IMR-90 (cell line): ENCODE measurements at regions not wholly inside any gene's neighbourhood (a gene's known extent, or its start where the extent isn't known, plus 50 kb on each side); places are given as distances from the start of the nearest gene placed in this dataset.

ENCODE experiments used
- ATAC-seq: fragments of 200-7000 bp; cut with Tn5 transposase; 2 replicates; pipeline ENCODE4 v1.9.1; 2020; ENCODE audit warnings: low read depth, mild to moderate bottlenecking, moderate library complexity
- BruUV-seq: library from RNA; stranded (reverse); fragments of 400-500 nt; replicated peaks from 2 replicates; lab custom pipeline; 2021; lab: Mats Ljungman, UMichigan
- CTCF ChIA-PET: fragments of 300-600 bp; formaldehyde crosslinking; extraction: SDS; loops from one replicate; lab custom pipeline; 2021; ENCODE audit warnings: antibody characterized with exemption; lab: Yijun Ruan, JAX
- POLR2A ChIA-PET: fragments of 300-600 bp; sonication (Branson Sonifier 250); formaldehyde crosslinking; loops from one replicate; lab custom pipeline; 2022; ENCODE audit warnings: antibody characterized with exemption; ENCODE audit not compliant: unreplicated experiment; lab: Charles Lee
- DNase-seq: peaks from one replicate; pipeline ENCODE4 v3.0.0; 2013
- H2AFZ ChIP-seq: replicated peaks from 2 replicates; pipeline ENCODE3; 2013; ENCODE audit warnings: low read length, mild to moderate bottlenecking; ENCODE audit not compliant: poor library complexity
- H2AK5ac ChIP-seq: 2 replicates; pipeline ENCODE4 v1.6.1; 2013; ENCODE audit warnings: low read depth, low read length, inconsistent platforms
- H2AK9ac ChIP-seq: replicated peaks from 2 replicates; pipeline ENCODE3; 2013; ENCODE audit warnings: mild to moderate bottlenecking, low read depth, low read length, moderate library complexity; ENCODE audit not compliant: poor library complexity
- H2BK120ac ChIP-seq: 2 replicates; pipeline ENCODE4 v1.6.1; 2013; ENCODE audit warnings: low read depth, low read length, inconsistent platforms
- H2BK15ac ChIP-seq: 3 replicates; pipeline ENCODE4 v1.6.1; 2013; ENCODE audit warnings: low read depth, low read length, inconsistent platforms
- H2BK20ac ChIP-seq: 2 replicates; pipeline ENCODE4 v1.6.1; 2013; ENCODE audit warnings: low read depth, mild to moderate bottlenecking, inconsistent platforms, low read length, moderate library complexity
- H2BK5ac ChIP-seq: 2 replicates; pipeline ENCODE4 v1.6.1; 2013; ENCODE audit warnings: mild to moderate bottlenecking, low read depth, low read length, inconsistent platforms; ENCODE audit not compliant: poor library complexity, severe bottlenecking
- H3K14ac ChIP-seq: replicated peaks from 2 replicates; pipeline ENCODE4 v1.6.1; 2013; ENCODE audit warnings: low read depth, low read length, inconsistent platforms
- H3K18ac ChIP-seq: 2 replicates; pipeline ENCODE4 v1.6.1; 2013; ENCODE audit warnings: low read depth, low read length, control low read depth
- H3K23ac ChIP-seq: 2 replicates; pipeline ENCODE4 v1.6.1; 2013; ENCODE audit warnings: low read depth, low read length, inconsistent platforms
- H3K27ac ChIP-seq: 2 replicates; pipeline ENCODE4 v1.5.1; 2013; ENCODE audit warnings: mild to moderate bottlenecking, control low read depth, low read length; ENCODE audit not compliant: insufficient read depth
- H3K27me3 ChIP-seq: 2 replicates; pipeline ENCODE4 v1.6.1; 2013; ENCODE audit warnings: low read length; ENCODE audit not compliant: control insufficient read depth, insufficient read depth
- H3K36me3 ChIP-seq: 2 replicates; pipeline ENCODE4 v1.6.1; 2013; ENCODE audit warnings: low read length, mixed read lengths; ENCODE audit not compliant: control insufficient read depth, insufficient read depth
- H3K4ac ChIP-seq: 2 replicates; pipeline ENCODE4 v1.6.1; 2013; ENCODE audit warnings: low read depth, low read length, inconsistent platforms
- H3K4me1 ChIP-seq: 2 replicates; pipeline ENCODE4 v1.6.1; 2013; ENCODE audit warnings: low read length, mixed read lengths; ENCODE audit not compliant: control insufficient read depth, insufficient read depth
- H3K4me2 ChIP-seq: 2 replicates; pipeline ENCODE4 v1.6.1; 2013; ENCODE audit warnings: low read depth, mild to moderate bottlenecking, control low read depth, low read length, moderate library complexity
- H3K4me3 ChIP-seq: 2 replicates; pipeline ENCODE4 v1.5.1; 2013; ENCODE audit warnings: low read depth, mild to moderate bottlenecking, control low read depth, low read length, moderate library complexity; ENCODE audit not compliant: insufficient read depth
- H3K56ac ChIP-seq: 2 replicates; pipeline ENCODE4 v1.6.1; 2013; ENCODE audit warnings: low read length, inconsistent platforms; ENCODE audit not compliant: insufficient read depth; ENCODE audit errors: extremely low read depth
- H3K79me1 ChIP-seq, 2 experiments: 2 replicates each; pipeline ENCODE4 v1.6.1; 2013; ENCODE audit warnings: low read length in 2 of 2, inconsistent platforms in 1 of 2, low read depth in 1 of 2
- H3K9ac ChIP-seq: 2 replicates; pipeline ENCODE4 v1.6.1; 2013; ENCODE audit warnings: low read depth, low read length, control low read depth
- H3K9me1 ChIP-seq: 2 replicates; pipeline ENCODE4 v1.6.1; 2013; ENCODE audit warnings: low read length, inconsistent platforms; ENCODE audit not compliant: insufficient read depth
- H3K9me3 ChIP-seq: 2 replicates; pipeline ENCODE4 v1.6.1; 2013; ENCODE audit warnings: low read length; ENCODE audit not compliant: control insufficient read depth, insufficient read depth
- H4K20me1 ChIP-seq: 2 replicates; pipeline ENCODE4 v1.6.1; 2013; ENCODE audit warnings: low read length, inconsistent platforms; ENCODE audit not compliant: insufficient read depth
- H4K5ac ChIP-seq: 2 replicates; pipeline ENCODE4 v1.6.1; 2013; ENCODE audit warnings: mild to moderate bottlenecking, low read depth, low read length, control low read depth
- H4K8ac ChIP-seq, 2 experiments: 2 replicates each; pipeline ENCODE4 v1.6.1; 2013; ENCODE audit warnings: low read depth in 2 of 2, low read length in 2 of 2, control low read depth in 1 of 2, inconsistent platforms in 1 of 2
- H4K91ac ChIP-seq: 2 replicates; pipeline ENCODE4 v1.6.1; 2013; ENCODE audit warnings: low read depth, low read length, inconsistent platforms; ENCODE audit not compliant: insufficient read depth
- BHLHE40 ChIP-seq: fragments of 150-350 bp; IDR thresholded peaks from 2 replicates; pipeline ENCODE4 v1.6.1; 2016; ENCODE audit warnings: mild to moderate bottlenecking, low read depth, low read length
- CEBPB ChIP-seq: IDR thresholded peaks from 2 replicates; pipeline ENCODE4 v1.6.1; 2012; ENCODE audit warnings: low read depth, low read length, improper control_type of control experiment
- CHD1 ChIP-seq: IDR thresholded peaks from 2 replicates; pipeline ENCODE4 v1.6.1; 2012; ENCODE audit warnings: low read depth, low read length, improper control_type of control experiment
- FOS ChIP-seq: fragments of 150-350 bp; IDR thresholded peaks from 2 replicates; pipeline ENCODE4 v1.6.1; 2016; ENCODE audit warnings: low read depth, low read length
- MAFK ChIP-seq: IDR thresholded peaks from 2 replicates; pipeline ENCODE4 v1.6.1; 2012; ENCODE audit warnings: low read depth, low read length, improper control_type of control experiment
- MAZ ChIP-seq: IDR thresholded peaks from 2 replicates; pipeline ENCODE4 v1.6.1; 2012; ENCODE audit warnings: low read depth, mild to moderate bottlenecking, low read length, improper control_type of control experiment, moderate library complexity, borderline replicate concordance
- MXI1 ChIP-seq: IDR thresholded peaks from 2 replicates; pipeline ENCODE4 v1.6.1; 2012; ENCODE audit warnings: low read depth, mild to moderate bottlenecking, low read length, moderate library complexity, borderline replicate concordance
- NFE2L2 ChIP-seq: fragments of 150-350 bp; IDR thresholded peaks from 2 replicates; pipeline ENCODE4 v1.6.1; 2016; ENCODE audit warnings: low read depth, mild to moderate bottlenecking, low read length
- POLR2A ChIP-seq: IDR thresholded peaks from 2 replicates; pipeline ENCODE4 v1.6.1; 2012; ENCODE audit warnings: mild to moderate bottlenecking, low read depth, low read length
- RAD21 ChIP-seq: IDR thresholded peaks from 2 replicates; pipeline ENCODE4 v1.6.1; 2012; ENCODE audit warnings: low read length, improper control_type of control experiment
- RCOR1 ChIP-seq: IDR thresholded peaks from 2 replicates; pipeline ENCODE4 v1.6.1; 2012; ENCODE audit warnings: mild to moderate bottlenecking, low read length, improper control_type of control experiment; ENCODE audit not compliant: insufficient replicate concordance
- RFX5 ChIP-seq: IDR thresholded peaks from 2 replicates; pipeline ENCODE4 v1.8.0; 2012; ENCODE audit warnings: low read depth, mild to moderate bottlenecking, low read length, moderate library complexity
- SMC3 ChIP-seq: fragments of 150-350 bp; IDR thresholded peaks from 2 replicates; pipeline ENCODE4 v1.6.1; 2016; ENCODE audit warnings: low read depth, mild to moderate bottlenecking, antibody characterized with exemption, low read length, moderate library complexity
- WGBS, 2 experiments: methylation state at CpG; one replicate each; pipeline versions ENCODE4 v1.1.5 to v1.1.7; 2013; ENCODE audit warnings: missing lambda C conversion rate in 2 of 2; ENCODE audit not compliant: insufficient read length in 1 of 2; ENCODE audit errors: extremely low coverage in 2 of 2; 5-methylcytosine and 5-hydroxymethylcytosine counted together
- dilution Hi-C: fragments of 300-500 bp; cut with HindIII; formaldehyde crosslinking; loops from one replicate; pipeline ENCODE4 v1.14.3; 2018; ENCODE audit warnings: low sequenced_read_pairs; ENCODE audit not compliant: unreplicated experiment
- in situ Hi-C: fragments of 300-500 bp; cut with MboI; formaldehyde crosslinking; loops from 3 replicates; pipeline ENCODE4 v1.14.3; 2019; ENCODE audit warnings: low sequenced_read_pairs, inconsistent platforms, mixed read lengths
- intact Hi-C: fragments of 100-400 bp; cut with micrococcal nuclease; formaldehyde crosslinking; loops from 2 replicates; pipeline ENCODE4 v1.10.0; 2022
- TF ChIP-seq, protein P1 (sequence below): fragments of 150-350 bp; IDR thresholded peaks from 2 replicates; pipeline ENCODE4 v1.6.1; 2016; ENCODE audit warnings: low read depth, mild to moderate bottlenecking, low read length, moderate library complexity, borderline replicate concordance
- TF ChIP-seq, protein P2 (sequence below): conservative IDR thresholded peaks from 2 replicates; pipeline ENCODE4 v1.5.1; 2012; ENCODE audit warnings: mild to moderate bottlenecking, low read depth, low read length, improper control_type of control experiment
- TF ChIP-seq, protein P3 (sequence below): fragments of 150-350 bp; IDR thresholded peaks from 2 replicates; pipeline ENCODE4 v1.6.1; 2017; ENCODE audit warnings: mild to moderate bottlenecking, antibody characterized with exemption, low read length, low read depth

DNA sequence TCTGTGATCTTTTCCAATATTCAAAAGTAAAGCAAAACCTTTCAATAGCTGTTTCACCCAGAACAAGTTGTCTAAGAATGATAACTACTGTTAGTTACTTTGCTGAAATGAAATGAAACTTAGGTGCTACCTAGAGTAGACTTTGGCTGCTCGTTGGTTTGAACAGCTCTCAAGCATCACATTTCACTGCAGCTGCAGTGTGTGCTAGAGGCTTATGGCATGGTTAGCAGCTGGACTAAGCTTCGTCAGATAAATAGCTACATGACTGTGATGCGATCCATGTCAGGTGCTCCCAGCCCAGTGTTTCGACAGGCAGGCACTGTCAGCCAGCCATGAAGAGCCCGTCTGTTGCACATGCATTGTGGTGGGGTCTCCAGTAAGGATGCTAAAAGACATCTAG lies 201.1 kb downstream of the TFAP2B start:
- H3K14ac ChIP-seq: no peak overlapping the region
- no peak overlapping the region for H2AK9ac ChIP-seq
- BruUV-seq: no TSS peak
- no peak overlapping the region for H3K27ac ChIP-seq
- no peaks in the 10 kb centered on the region for H3K4me1 ChIP-seq
- H2BK120ac ChIP-seq: no peak overlapping the region
- H3K4me3 ChIP-seq: no peak overlapping the region
- dilution Hi-C loops (no loop called here), intact Hi-C loops (no loop called here), in situ Hi-C loops (no loop called here)
- ChIA-PET POLR2A (no interaction called here), CTCF (no interaction called here)
- H3K9ac ChIP-seq: no peak overlapping the region
- no peak overlapping the region for H3K4me2 ChIP-seq
- no peak overlapping the region for H2BK20ac ChIP-seq
- H3K18ac ChIP-seq: no peak overlapping the region
- no peak overlapping the region for H2BK5ac ChIP-seq
- H3K23ac ChIP-seq: no peak overlapping the region
- no peak overlapping the region for H2BK15ac ChIP-seq
- H4K5ac ChIP-seq: no peak overlapping the region
- ATAC-seq: no peak
- no peaks in the 10 kb centered on the region for H3K9me1 ChIP-seq
- no CpG with 5 or more reads among the region's 5 CpGs for WGBS, 2 experiments
- no peaks in the 10 kb centered on the region for H4K20me1 ChIP-seq
- DNase-seq: no peak
- no peak overlapping the region for H3K56ac ChIP-seq
- H4K8ac ChIP-seq: no peak overlapping the region
- peaks cover 4% of the 10 kb centered on the region for H3K9me3 ChIP-seq
- no peaks in the 10 kb centered on the region for H3K36me3 ChIP-seq
- no peak overlapping the region for H2AK5ac ChIP-seq
- no peak overlapping the region for H2AFZ ChIP-seq
- H3K4ac ChIP-seq: no peak overlapping the region
- H4K91ac ChIP-seq: no peak overlapping the region
- no peaks in the 10 kb centered on the region for H3K79me1 ChIP-seq
- no peaks in the 10 kb centered on the region for H3K27me3 ChIP-seq
- TF ChIP-seq NFE2L2: no peak
- no peak for TF ChIP-seq CEBPB
- no peak for TF ChIP-seq SMC3
- TF ChIP-seq, protein P1, sequence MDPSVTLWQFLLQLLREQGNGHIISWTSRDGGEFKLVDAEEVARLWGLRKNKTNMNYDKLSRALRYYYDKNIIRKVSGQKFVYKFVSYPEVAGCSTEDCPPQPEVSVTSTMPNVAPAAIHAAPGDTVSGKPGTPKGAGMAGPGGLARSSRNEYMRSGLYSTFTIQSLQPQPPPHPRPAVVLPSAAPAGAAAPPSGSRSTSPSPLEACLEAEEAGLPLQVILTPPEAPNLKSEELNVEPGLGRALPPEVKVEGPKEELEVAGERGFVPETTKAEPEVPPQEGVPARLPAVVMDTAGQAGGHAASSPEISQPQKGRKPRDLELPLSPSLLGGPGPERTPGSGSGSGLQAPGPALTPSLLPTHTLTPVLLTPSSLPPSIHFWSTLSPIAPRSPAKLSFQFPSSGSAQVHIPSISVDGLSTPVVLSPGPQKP: no peak
- no peak for TF ChIP-seq MAZ
- TF ChIP-seq CHD1: no peak
- TF ChIP-seq, protein P2, sequence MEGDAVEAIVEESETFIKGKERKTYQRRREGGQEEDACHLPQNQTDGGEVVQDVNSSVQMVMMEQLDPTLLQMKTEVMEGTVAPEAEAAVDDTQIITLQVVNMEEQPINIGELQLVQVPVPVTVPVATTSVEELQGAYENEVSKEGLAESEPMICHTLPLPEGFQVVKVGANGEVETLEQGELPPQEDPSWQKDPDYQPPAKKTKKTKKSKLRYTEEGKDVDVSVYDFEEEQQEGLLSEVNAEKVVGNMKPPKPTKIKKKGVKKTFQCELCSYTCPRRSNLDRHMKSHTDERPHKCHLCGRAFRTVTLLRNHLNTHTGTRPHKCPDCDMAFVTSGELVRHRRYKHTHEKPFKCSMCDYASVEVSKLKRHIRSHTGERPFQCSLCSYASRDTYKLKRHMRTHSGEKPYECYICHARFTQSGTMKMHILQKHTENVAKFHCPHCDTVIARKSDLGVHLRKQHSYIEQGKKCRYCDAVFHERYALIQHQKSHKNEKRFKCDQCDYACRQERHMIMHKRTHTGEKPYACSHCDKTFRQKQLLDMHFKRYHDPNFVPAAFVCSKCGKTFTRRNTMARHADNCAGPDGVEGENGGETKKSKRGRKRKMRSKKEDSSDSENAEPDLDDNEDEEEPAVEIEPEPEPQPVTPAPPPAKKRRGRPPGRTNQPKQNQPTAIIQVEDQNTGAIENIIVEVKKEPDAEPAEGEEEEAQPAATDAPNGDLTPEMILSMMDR: no peak
- TF ChIP-seq POLR2A: no peak
- TF ChIP-seq RAD21: no peak
- no peak for TF ChIP-seq MXI1
- TF ChIP-seq, protein P3, sequence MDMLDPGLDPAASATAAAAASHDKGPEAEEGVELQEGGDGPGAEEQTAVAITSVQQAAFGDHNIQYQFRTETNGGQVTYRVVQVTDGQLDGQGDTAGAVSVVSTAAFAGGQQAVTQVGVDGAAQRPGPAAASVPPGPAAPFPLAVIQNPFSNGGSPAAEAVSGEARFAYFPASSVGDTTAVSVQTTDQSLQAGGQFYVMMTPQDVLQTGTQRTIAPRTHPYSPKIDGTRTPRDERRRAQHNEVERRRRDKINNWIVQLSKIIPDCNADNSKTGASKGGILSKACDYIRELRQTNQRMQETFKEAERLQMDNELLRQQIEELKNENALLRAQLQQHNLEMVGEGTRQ: no peak
- no peak for TF ChIP-seq RCOR1
- no peak for TF ChIP-seq RFX5
- TF ChIP-seq MAFK: no peak
- no peak for TF ChIP-seq FOS
- no peak for TF ChIP-seq BHLHE40
